Neural progenitor cell (in vitro differentiated cells): ENCODE measurements at regions not wholly inside any gene's neighbourhood (a gene's known extent, or its start where the extent isn't known, plus 50 kb on each side); places are given as distances from the start of the nearest gene placed in this dataset.
"Not testable (repeated sequence)": the region's sequence is repeated elsewhere in the genome, so short reads cannot be mapped to it uniquely, and the experiment has no call there.

Source experiments
- DNase-seq: peaks from one replicate; pipeline ENCODE4 v3.0.0-alpha.2; 2016; ENCODE audit warnings: low spot score
- H2AFZ ChIP-seq: fragments of 200-600 bp; sonication (generic); replicated peaks from 2 replicates; pipeline ENCODE4 v1.6.1; 2016; ENCODE audit warnings: antibody characterized with exemption
- H3F3A ChIP-seq: fragments of 200-600 bp; sonication (generic); 2 replicates; pipeline ENCODE4 v1.6.1; 2016; ENCODE audit warnings: antibody characterized with exemption, low read depth
- H3K27ac ChIP-seq: fragments of 200-600 bp; sonication (generic); 2 replicates; pipeline ENCODE4 v1.5.1; 2016; ENCODE audit warnings: mild to moderate bottlenecking
- H3K27me3 ChIP-seq: fragments of 200-600 bp; sonication (generic); 2 replicates; pipeline ENCODE4 v1.6.1; 2016; ENCODE audit warnings: mild to moderate bottlenecking, moderate library complexity
- H3K36me3 ChIP-seq: fragments of 200-600 bp; sonication (generic); 2 replicates; pipeline ENCODE4 v1.5.1; 2016
- H3K4me1 ChIP-seq: fragments of 200-600 bp; sonication (generic); 2 replicates; pipeline ENCODE4 v1.6.1; 2016; ENCODE audit warnings: mixed run types
- H3K4me2 ChIP-seq: fragments of 200-600 bp; sonication (generic); 2 replicates; pipeline ENCODE4 v1.6.1; 2016
- H3K4me3 ChIP-seq: fragments of 200-600 bp; sonication (generic); 2 replicates; pipeline ENCODE4 v1.5.1; 2016
- H3K79me2 ChIP-seq: fragments of 200-600 bp; sonication (generic); 2 replicates; pipeline ENCODE4 v1.6.1; 2016; ENCODE audit warnings: low read depth
- H3K9ac ChIP-seq: fragments of 200-600 bp; sonication (generic); 2 replicates; pipeline ENCODE4 v1.6.1; 2016
- H3K9me3 ChIP-seq: fragments of 200-600 bp; sonication (generic); 2 replicates; pipeline ENCODE4 v1.5.1; 2016; ENCODE audit warnings: low read depth
- H4K20me1 ChIP-seq: fragments of 200-600 bp; sonication (generic); 2 replicates; pipeline ENCODE4 v1.6.1; 2016; ENCODE audit warnings: low read depth
- H3K27ac Mint-ChIP-seq: 3 replicates; pipeline ENCODE4 v1.8.0; 2021; ENCODE audit warnings: mixed read lengths
- H3K27me3 Mint-ChIP-seq: 2 replicates; pipeline ENCODE4 v1.8.0; 2022; ENCODE audit warnings: low read depth, mild to moderate bottlenecking, inconsistent platforms, moderate library complexity, mixed read lengths; ENCODE audit not compliant: insufficient read depth
- H3K36me3 Mint-ChIP-seq: 3 replicates; pipeline ENCODE4 v1.8.0; 2021; ENCODE audit warnings: mixed read lengths
- H3K4me1 Mint-ChIP-seq: 3 replicates; pipeline ENCODE4 v1.8.0; 2021; ENCODE audit warnings: mixed read lengths
- H3K4me3 Mint-ChIP-seq: 3 replicates; pipeline ENCODE4 v1.8.0; 2021; ENCODE audit warnings: mild to moderate bottlenecking, moderate library complexity, mixed read lengths
- H3K9me3 Mint-ChIP-seq: 3 replicates; pipeline ENCODE4 v1.8.0; 2020; ENCODE audit warnings: mixed read lengths
- CTCF ChIP-seq: fragments of 200-600 bp; sonication (generic); IDR thresholded peaks from 2 replicates; pipeline ENCODE4 v1.5.1; 2017; ENCODE audit warnings: antibody characterized with exemption, mild to moderate bottlenecking
- EZH2 ChIP-seq: fragments of 200-600 bp; sonication (generic); IDR thresholded peaks from 2 replicates; pipeline ENCODE4 v1.6.1; 2017; ENCODE audit warnings: antibody characterized with exemption, mild to moderate bottlenecking, moderate library complexity
- EZH2phosphoT487 ChIP-seq: fragments of 200-600 bp; sonication (generic); IDR thresholded peaks from 2 replicates; pipeline ENCODE4 v1.6.1; 2017; ENCODE audit warnings: antibody characterized with exemption

GRCh38 chr5:128722551-128722950 is 184.5 kb upstream of the FBN2 start:
- Histone ChIP-seq H3K9me3 (no peaks in the 10 kb centered on the region), H3K9ac (no peak overlapping the region), H3K4me3 (no peak overlapping the region), H2AFZ (no peak overlapping the region), H3K4me1 (no peaks in the 10 kb centered on the region), H3K79me2 (no peaks in the 10 kb centered on the region), H3F3A (no peaks in the 10 kb centered on the region), H4K20me1 (no peaks in the 10 kb centered on the region), H3K27me3 (no peaks in the 10 kb centered on the region), H3K4me2 (no peak overlapping the region), H3K36me3 (no peaks in the 10 kb centered on the region), H3K27ac (no peak overlapping the region)
- DNase-seq, result no peak
- Mint-ChIP-seq H3K4me3 (no peak overlapping the region), H3K36me3 (no peaks in the 10 kb centered on the region), H3K4me1 (no peaks in the 10 kb centered on the region), H3K27ac (no peak overlapping the region), H3K27me3 (no peaks in the 10 kb centered on the region), H3K9me3 (no peaks in the 10 kb centered on the region)
- TF ChIP-seq EZH2 (no peak), EZH2phosphoT487 (no peak), CTCF (no peak)

DNA sequence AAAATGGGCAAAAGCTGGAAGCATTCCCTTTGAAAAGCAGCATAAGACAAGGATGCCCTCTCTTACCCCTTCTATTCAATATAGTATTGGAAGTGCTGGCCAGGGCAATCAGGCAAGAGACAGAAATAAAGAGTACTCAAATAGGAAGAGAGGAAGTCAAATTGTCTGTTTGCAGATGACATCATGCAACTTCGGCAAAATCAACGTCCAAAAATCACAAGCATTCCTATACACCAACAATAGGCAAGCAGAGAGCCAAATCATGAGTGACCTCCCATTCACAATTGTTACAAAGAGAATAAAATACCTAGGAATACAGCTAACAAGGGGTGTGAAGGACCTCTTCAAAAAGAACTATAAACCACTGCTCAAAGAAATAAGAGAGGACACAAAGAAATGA is 192.0 kb upstream of the FBN2 start:
- not testable (repeated sequence) for H3K27ac Mint-ChIP-seq, H2AFZ ChIP-seq, H3K9me3 ChIP-seq, H3K27me3 ChIP-seq, H3K27ac ChIP-seq, H3K36me3 ChIP-seq, H3F3A ChIP-seq, H3K4me2 ChIP-seq, DNase-seq, H3K9me3 Mint-ChIP-seq, H3K79me2 ChIP-seq, H3K27me3 Mint-ChIP-seq, H4K20me1 ChIP-seq, H3K4me1 ChIP-seq, H3K36me3 Mint-ChIP-seq, H3K9ac ChIP-seq, H3K4me1 Mint-ChIP-seq, H3K4me3 Mint-ChIP-seq, H3K4me3 ChIP-seq

GRCh38 chr5:128735656-128736055 is 197.6 kb upstream of the FBN2 start:
- not testable (repeated sequence) for H3K9me3 Mint-ChIP-seq, H3K4me3 Mint-ChIP-seq, H3K27me3 ChIP-seq, H3K9ac ChIP-seq, H4K20me1 ChIP-seq, H3K79me2 ChIP-seq, H3K36me3 ChIP-seq, H3K27ac Mint-ChIP-seq, H3K4me2 ChIP-seq, H3F3A ChIP-seq, H3K9me3 ChIP-seq, H3K27ac ChIP-seq, DNase-seq, H3K36me3 Mint-ChIP-seq, H3K4me1 Mint-ChIP-seq, H3K4me1 ChIP-seq, H3K4me3 ChIP-seq, H3K27me3 Mint-ChIP-seq
- H2AFZ ChIP-seq, result peak overlapping the region; percentile 15

DNA sequence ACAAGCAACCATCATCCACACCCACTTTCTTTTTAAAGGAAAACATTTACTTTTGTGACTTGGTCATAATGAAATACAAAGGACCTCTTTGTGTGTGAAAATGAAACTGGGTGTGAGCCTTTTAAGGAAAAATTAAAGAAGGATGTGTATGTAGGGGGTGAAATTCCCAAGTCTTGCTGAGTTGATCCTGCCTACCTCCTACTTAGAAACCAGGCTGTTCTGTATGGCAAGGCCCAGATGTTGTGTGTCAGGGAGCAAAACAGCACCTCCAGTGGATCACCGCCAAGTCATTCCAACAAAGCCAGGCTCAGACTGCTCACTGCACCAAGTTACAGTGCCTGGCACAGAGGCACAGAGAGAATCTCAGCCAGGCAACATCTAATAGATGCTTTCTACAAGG is 198.5 kb upstream of the FBN2 start:
- no peak overlapping the region for H3K4me3 ChIP-seq
- H3K79me2 ChIP-seq, result no peaks in the 10 kb centered on the region
- no peak overlapping the region for H3K4me2 ChIP-seq
- no peaks in the 10 kb centered on the region for H3K27me3 ChIP-seq
- no peak overlapping the region for H3K27ac ChIP-seq
- peaks cover 7% of the 10 kb centered on the region for H3K4me1 ChIP-seq
- no peak overlapping the region for H3K4me3 Mint-ChIP-seq
- H3K9ac ChIP-seq, result no peak overlapping the region
- no peaks in the 10 kb centered on the region for H3K4me1 Mint-ChIP-seq
- TF ChIP-seq EZH2 (no peak), CTCF (no peak), EZH2phosphoT487 (no peak)
- H2AFZ ChIP-seq, result no peak overlapping the region
- no peaks in the 10 kb centered on the region for H3K9me3 Mint-ChIP-seq
- H3K36me3 Mint-ChIP-seq, result no peaks in the 10 kb centered on the region
- H3K27ac Mint-ChIP-seq, result no peak overlapping the region
- H3K36me3 ChIP-seq, result no peaks in the 10 kb centered on the region
- DNase-seq, result peak; percentile 13
- H3K27me3 Mint-ChIP-seq, result peaks cover 3% of the 10 kb centered on the region
- no peaks in the 10 kb centered on the region for H3F3A ChIP-seq
- H4K20me1 ChIP-seq, result no peaks in the 10 kb centered on the region
- H3K9me3 ChIP-seq, result no peaks in the 10 kb centered on the region
